ENCODE measurements at regions not wholly inside any gene's neighbourhood (a gene's known extent, or its start where the extent isn't known, plus 50 kb on each side); places are given as distances from the start of the nearest gene placed in this dataset.
"Not testable (repeated sequence)": the region's sequence is repeated elsewhere in the genome, so short reads cannot be mapped to it uniquely, and the experiment has no call there.

DNA sequence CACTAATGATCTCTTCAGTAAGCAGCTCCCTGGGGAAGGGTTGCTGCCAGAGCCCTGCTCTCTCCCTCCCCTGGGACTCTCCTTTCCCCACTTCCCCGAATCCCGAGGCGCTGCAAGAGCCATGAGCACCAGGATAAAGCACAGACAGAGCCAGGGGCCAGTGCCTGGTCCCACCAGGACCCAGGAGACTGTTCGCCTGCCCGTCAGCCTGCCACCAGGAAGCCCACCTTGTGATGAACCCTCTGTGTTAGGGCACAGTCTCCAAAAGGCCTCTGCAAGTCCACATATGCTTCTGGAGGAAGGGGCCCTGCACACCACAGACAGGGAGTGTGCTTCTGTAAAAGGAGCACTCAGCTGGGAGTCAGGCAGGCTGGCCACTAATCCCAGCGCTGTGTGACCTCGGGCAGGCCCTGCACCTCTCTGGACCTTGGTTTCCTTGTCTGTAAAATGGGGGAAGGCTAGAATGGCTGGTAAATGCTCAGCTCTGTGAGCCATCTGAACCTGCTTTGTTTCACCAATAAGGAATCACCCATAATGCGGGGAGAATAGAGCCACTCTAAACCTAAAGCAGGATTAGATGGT, 209.4 kb downstream of the TBC1D2B start:
- not testable (repeated sequence) for H3K4me3 ChIP-seq (ENCODE audit: insufficient read depth, low read depth, low read length); DNase-seq; H3K27me3 ChIP-seq (ENCODE audit: control insufficient read depth, insufficient read depth, low read length); H3K36me3 ChIP-seq (replicated peaks; ENCODE audit: control insufficient read depth, insufficient read depth, low read length)

DNA sequence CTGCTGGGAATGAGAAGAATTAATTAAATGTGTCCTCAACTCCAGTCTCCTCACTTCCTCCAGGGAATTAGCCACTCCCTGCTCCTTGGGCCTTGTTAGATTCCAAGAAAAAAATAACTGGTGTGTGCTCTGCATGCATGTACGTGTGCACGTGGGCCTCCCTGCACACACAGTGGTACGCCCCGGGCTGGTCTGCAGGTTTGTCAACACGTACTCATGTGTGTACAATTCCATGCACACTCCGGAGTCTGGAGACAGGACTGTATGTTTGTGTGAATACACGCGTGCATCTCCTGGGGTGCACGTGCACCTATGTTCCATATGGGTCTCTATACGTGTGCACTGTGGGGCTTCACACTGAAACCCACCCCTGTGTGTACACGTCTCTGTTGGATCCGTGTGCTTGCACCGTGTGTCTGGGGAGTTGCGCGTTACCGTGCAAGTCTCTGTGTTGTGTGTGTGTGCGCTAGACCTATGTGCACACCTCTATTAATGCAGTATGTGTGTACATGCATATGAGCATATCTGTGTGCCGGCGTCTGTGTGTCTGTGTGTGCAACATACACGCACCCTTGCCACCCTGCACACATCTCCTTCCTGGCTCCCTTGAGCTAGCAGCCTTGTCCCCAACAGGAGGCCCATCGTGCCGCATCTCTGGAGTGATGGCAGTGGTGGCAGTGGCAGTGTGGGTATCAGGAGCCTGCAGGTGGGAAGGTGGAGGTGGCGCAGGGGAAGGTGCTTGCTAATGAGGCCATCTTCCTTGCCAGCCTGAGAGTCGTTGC, 210.1 kb downstream of the TBC1D2B start:
- Histone ChIP-seq H3K27me3 (ENCODE audit: control insufficient read depth, insufficient read depth, low read length) (no peaks in the 10 kb centered on the region), H3K36me3 (replicated peaks; ENCODE audit: control insufficient read depth, insufficient read depth, low read length) (no peaks in the 10 kb centered on the region), H3K4me3 (ENCODE audit: insufficient read depth, low read depth, low read length) (no peak overlapping the region)
- no peak for DNase-seq

DNA sequence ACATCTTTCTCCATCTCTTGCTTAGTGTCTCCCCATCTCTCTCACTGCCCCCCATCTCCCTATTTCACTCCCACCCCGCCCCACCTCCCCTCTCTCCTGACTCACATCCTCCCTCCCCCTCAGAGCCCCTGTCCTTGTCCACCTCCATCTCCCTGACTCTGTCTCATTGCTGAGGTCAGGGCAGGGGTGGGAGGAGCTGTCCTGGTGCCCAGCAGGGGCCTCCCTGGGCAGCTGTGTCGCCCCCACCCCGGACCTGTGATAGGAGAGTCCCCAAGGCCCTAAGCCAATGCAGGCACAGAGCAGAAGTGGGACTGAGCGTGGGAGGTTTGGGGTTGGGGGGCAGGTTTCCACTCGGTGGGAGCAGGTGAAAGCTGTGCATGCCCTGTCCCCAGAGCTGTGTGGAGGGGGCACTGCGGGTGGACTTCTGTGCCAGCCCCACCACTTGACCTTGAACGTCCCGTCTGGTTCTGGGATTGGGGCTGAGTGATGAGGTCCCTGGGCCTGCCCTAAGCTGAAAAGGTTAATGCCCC, 210.8 kb downstream of the TBC1D2B start:
- DNase-seq: peak; percentile 14
- H3K27me3 ChIP-seq (ENCODE audit: control insufficient read depth, insufficient read depth, low read length): no peaks in the 10 kb centered on the region

DNA sequence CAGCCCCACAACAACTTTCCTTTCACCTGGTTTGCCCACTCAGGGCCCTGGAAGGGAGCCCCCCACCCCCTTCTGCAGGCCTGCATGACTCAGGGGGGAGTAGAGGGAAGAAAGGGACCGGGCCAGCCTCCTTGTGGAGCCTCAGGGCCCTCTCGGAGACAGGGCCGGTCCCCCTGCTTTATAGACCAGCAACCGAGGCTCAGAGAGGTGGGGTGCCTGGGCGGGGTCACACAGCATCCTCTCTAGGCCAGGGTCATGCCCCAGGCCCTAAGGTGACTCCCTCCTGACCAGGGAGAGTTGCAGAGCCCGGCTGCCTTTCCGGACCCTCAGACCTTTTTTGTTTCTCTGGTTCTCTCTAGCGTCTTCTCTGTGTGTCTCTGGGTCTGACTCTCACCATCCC, 211.3 kb downstream of the TBC1D2B start:
- no peaks in the 10 kb centered on the region for H3K27me3 ChIP-seq (ENCODE audit: control insufficient read depth, insufficient read depth, low read length)
- H3K36me3 ChIP-seq (replicated peaks; ENCODE audit: control insufficient read depth, insufficient read depth, low read length): no peaks in the 10 kb centered on the region
- no peak overlapping the region for H3K4me3 ChIP-seq (ENCODE audit: insufficient read depth, low read depth, low read length)
- peak; percentile 31 for DNase-seq

More for the DNA sequence above, 210.8 kb downstream of the TBC1D2B start:
- Histone ChIP-seq H3K4me3 (ENCODE audit: insufficient read depth, low read depth, low read length) (no peak overlapping the region), H3K36me3 (replicated peaks; ENCODE audit: control insufficient read depth, insufficient read depth, low read length) (no peaks in the 10 kb centered on the region)

GRCh38 chr15:77865701-77866100, 211.8 kb downstream of the TBC1D2B start:
- DNase-seq: no peak
- Histone ChIP-seq H3K27me3 (ENCODE audit: control insufficient read depth, insufficient read depth, low read length) (no peaks in the 10 kb centered on the region), H3K36me3 (replicated peaks; ENCODE audit: control insufficient read depth, insufficient read depth, low read length) (no peaks in the 10 kb centered on the region), H3K4me3 (ENCODE audit: insufficient read depth, low read depth, low read length) (no peak overlapping the region)

- no peaks in the 10 kb centered on the region for H3K27me3 ChIP-seq (ENCODE audit: control insufficient read depth, insufficient read depth, low read length)
- no peaks in the 10 kb centered on the region for H3K36me3 ChIP-seq (replicated peaks; ENCODE audit: control insufficient read depth, insufficient read depth, low read length)
- peak; percentile 19 for DNase-seq
- H3K4me3 ChIP-seq (ENCODE audit: insufficient read depth, low read depth, low read length): no peak overlapping the region
Observed at GRCh38 chr15:77865106-77865610, 212.4 kb downstream of the TBC1D2B start.

DNA sequence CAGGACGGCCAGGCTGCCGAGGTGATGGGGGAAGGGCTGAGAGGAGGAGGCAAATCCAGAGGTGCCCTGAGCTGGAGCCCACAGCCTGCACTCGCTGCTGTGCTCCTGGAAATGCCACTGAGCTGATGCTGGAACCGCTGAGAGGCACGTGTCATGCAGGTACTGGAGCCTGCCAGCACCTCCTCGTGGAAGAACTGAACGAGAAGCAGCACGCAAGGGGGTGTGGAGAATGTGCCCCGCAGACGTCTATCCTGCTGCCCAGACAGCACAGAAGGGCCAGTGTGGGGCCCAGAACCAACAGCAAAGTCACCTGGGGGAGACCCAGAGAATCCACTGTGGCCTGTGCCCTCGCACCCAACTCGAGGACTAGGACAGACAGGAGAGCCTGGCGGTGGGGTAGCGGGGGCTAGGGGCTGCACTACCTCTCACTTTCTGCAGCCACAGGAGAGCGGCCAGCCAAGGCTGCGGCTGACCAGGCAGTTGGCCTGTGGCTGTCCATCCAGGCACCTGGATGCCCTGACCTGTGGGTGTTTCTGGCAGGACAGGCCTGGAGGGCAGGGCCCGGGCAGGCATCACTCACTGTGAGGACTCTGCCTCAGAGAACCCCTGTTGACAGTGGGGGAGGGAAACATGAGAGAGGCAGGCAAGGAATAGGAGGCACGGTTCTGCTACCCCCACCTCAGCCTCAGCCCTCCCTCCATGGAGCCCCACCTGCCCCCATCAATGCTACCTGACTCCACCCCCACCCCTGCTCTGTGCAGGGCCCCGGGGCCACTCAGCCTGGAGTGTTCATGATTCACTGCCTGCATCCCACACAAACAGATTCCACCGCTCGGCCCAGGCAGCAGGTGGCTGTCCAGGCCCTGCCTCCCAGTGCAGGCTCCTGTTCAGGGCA, 213.1 kb downstream of the TBC1D2B start:
- Histone ChIP-seq H3K4me3 (ENCODE audit: insufficient read depth, low read depth, low read length) (no peak overlapping the region), H3K27me3 (ENCODE audit: control insufficient read depth, insufficient read depth, low read length) (no peaks in the 10 kb centered on the region), H3K36me3 (replicated peaks; ENCODE audit: control insufficient read depth, insufficient read depth, low read length) (no peaks in the 10 kb centered on the region)
- peak; percentile 68 for DNase-seq

- no peak overlapping the region for H3K4me3 ChIP-seq (ENCODE audit: insufficient read depth, low read depth, low read length)
- peak; percentile 39 for DNase-seq
Observed at GRCh38 chr15:77863491-77864105, 213.9 kb downstream of the TBC1D2B start.

DNA sequence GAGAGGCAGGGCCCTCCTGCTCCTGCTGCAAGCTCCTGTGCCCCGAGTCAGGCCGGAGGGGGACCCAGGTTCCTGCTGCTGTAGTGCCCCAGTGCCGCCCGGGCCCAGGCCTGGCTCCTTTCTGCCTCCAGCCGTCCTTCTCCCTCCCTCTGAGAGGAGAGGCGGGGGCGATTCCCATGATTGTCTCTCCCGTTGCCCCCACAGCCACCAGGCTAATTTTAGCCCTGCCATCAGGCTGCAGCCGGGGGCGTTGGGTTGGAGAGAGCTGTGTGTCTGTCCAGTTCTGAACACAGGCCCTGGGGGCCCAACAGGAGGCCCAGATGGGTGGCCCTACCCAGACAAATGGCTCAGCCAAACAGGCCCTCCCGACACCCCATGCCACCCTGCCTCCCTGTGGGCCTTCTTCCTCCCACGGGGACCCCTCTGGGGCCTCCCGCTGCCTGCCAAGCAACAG, 214.8 kb downstream of the TBC1D2B start:
- Histone ChIP-seq H3K36me3 (replicated peaks; ENCODE audit: control insufficient read depth, insufficient read depth, low read length) (no peaks in the 10 kb centered on the region), H3K27me3 (ENCODE audit: control insufficient read depth, insufficient read depth, low read length) (no peaks in the 10 kb centered on the region), H3K4me3 (ENCODE audit: insufficient read depth, low read depth, low read length) (no peak overlapping the region)
- DNase-seq: peak; percentile 52

More at GRCh38 chr15:77863491-77864105, 213.9 kb downstream of the TBC1D2B start:
- Histone ChIP-seq H3K27me3 (ENCODE audit: control insufficient read depth, insufficient read depth, low read length) (no peaks in the 10 kb centered on the region), H3K36me3 (replicated peaks; ENCODE audit: control insufficient read depth, insufficient read depth, low read length) (no peaks in the 10 kb centered on the region)

- not testable (repeated sequence) for H3K4me3 ChIP-seq (ENCODE audit: insufficient read depth, low read depth, low read length)
- peak; percentile 13 for DNase-seq
Observed at GRCh38 chr15:77861997-77862635, 215.4 kb downstream of the TBC1D2B start.

GRCh38 chr15:77860071-77860691, 217.3 kb downstream of the TBC1D2B start:
- no peaks in the 10 kb centered on the region for H3K36me3 ChIP-seq (replicated peaks; ENCODE audit: control insufficient read depth, insufficient read depth, low read length)
- peak; percentile 19 for DNase-seq
- H3K4me3 ChIP-seq (ENCODE audit: insufficient read depth, low read depth, low read length): no peak overlapping the region
- H3K27me3 ChIP-seq (ENCODE audit: control insufficient read depth, insufficient read depth, low read length): no peaks in the 10 kb centered on the region

More at GRCh38 chr15:77861997-77862635, 215.4 kb downstream of the TBC1D2B start:
- not testable (repeated sequence) for H3K36me3 ChIP-seq (replicated peaks; ENCODE audit: control insufficient read depth, insufficient read depth, low read length); H3K27me3 ChIP-seq (ENCODE audit: control insufficient read depth, insufficient read depth, low read length)

GRCh38 chr15:77859491-77860060, 217.9 kb downstream of the TBC1D2B start:
- DNase-seq: peak; percentile 72
- Histone ChIP-seq H3K36me3 (replicated peaks; ENCODE audit: control insufficient read depth, insufficient read depth, low read length) (no peaks in the 10 kb centered on the region), H3K4me3 (ENCODE audit: insufficient read depth, low read depth, low read length) (no peak overlapping the region), H3K27me3 (ENCODE audit: control insufficient read depth, insufficient read depth, low read length) (no peaks in the 10 kb centered on the region)
